NCI-H187 (cell line): ENCODE measurements at regions not wholly inside any gene's neighbourhood (a gene's known extent, or its start where the extent isn't known, plus 50 kb on each side); places are given as distances from the start of the nearest gene placed in this dataset.
"Not testable (repeated sequence)": the region's sequence is repeated elsewhere in the genome, so short reads cannot be mapped to it uniquely, and the experiment has no call there.

ENCODE experiments used
- DNase-seq, 2 experiments: peaks; one replicate each; lab custom pipeline; 2025; lab: John Stamatoyannopoulos, UW

GRCh38 chr6:106849120-106849519 is 125.4 kb downstream of the CD24 start:
- DNase-seq: no peak

DNA sequence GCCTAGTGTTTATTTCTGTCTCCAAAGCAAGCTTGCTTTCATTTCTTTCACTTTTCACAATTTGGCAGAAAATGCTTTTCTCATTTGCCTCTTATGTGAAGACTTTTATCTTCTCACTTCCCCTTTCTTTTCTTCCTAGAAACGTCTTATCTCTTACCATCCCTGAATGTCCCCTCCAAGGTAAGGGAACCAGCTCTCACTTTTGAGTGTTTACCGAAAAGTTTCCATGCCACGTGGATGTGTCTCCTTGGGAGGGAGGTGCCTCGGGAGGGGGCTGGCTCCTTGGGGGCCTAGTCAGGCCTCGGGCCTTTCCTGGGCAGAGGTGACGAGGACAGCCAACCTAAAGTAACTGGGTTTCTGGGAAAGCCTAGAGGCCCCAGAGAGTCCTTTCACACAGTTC is 127.4 kb downstream of the CD24 start:
- DNase-seq: no peak

GRCh38 chr6:106844930-106845329 is 129.6 kb downstream of the CD24 start:
- no peak for DNase-seq

DNA sequence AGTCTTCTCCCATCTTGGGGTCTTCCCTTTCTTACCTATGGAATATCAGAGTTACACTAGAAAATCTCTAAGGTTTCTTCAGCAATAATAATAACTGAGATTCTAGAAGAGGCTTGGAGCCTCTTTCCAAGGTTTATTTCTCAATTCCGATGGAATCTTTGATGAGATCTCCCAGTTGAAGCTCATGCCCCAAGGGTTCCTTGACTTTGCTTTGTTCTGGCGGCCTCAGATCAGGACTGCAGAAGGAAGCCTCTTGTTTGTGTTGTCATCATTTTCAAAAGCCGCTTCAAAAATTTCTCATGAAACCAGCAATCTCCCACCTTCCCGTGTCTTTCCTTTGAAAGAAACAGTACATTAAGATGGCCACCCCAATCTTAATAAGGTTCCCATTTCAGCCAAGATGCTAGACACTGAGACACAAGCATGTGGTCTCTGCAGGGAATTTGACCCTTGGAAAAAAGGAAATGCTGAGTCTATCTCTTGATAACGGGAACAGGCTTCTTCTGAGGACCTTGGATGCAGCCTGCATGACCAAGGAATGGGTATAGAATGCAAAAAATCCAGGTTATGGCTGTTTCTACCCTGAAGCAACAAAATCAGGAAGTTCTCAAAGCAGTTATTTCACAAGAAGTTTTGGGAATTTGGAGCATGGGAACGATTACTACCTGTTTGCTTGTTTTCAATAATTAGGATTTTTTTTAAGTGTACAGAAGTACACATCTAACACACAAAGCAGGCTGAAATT is 141.6 kb downstream of the CD24 start:
- no peak for DNase-seq

- no peak for DNase-seq
Measured at GRCh38 chr6:106830930-106831329, 143.6 kb downstream of the CD24 start.

DNA sequence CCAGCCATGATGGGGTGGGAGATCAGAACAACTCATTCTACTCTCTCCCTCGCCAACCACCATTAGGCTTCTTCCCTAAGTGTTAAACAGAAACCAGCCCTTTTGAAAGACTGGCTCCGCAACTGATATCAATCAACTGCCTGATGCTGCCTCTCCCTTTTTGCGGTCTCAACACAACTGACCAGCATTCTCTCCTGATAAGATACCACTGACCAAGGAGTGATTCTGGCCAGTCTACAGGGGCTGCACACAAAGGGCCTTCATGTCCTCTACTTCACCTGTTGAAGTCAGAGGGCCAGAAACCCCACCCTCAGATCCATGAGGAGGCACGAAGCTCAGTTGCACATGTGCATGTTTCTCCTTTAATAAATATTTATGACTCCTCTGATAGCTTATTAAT is 145.1 kb downstream of the CD24 start:
- DNase-seq: no peak

GRCh38 chr6:106827081-106827480 is 147.4 kb downstream of the CD24 start:
- DNase-seq: no peak

DNA sequence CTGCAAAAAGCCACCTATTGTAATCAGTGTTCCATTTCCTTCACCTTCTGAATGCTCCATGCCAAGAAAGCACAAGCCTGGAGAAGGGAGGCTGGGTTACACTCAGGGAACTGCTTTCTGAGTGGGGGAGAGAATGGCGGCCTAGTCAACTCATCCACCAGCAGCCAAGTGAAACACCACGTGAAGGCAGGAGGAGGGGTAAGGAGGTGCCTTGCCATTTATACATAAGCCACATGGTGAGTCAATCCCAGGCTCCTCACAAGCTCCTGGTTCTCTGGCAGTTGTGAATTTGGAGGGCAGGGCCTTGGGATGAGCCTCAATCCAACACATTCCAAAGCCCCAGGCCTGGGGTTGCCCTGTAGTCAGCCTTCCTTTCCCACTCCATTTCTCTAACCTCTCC is 149.4 kb downstream of the CD24 start:
- no peak for DNase-seq

DNA sequence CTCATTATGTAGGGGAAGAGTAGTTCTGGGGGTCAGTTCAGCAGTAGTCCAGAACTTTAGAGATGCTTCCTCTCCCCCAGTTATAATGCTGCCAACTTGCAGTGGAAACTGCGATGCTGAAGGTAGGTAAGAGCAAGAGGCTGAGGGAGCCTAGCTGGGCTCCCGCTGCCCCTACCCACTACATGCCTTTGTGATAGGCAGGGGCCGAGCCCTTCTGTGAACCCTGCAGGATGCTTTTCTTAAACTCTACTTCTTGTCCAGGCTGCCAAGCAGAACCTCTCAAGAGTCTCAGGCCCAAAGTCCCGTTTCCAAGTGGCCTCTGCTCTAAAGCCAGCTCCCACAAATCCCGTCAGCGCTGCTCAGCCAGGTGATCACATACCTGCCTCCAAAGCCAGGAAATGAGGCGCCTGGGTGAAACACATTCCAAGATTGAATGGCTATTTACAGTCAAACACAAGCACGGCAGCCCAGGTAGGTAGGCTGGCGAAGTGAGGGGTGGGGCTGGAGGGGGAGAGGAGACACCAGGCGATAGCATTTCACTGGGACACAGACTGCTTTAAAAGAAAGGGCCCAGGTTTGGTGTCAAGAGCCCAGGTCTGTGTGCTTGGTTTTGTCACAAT is 150.7 kb downstream of the CD24 start:
- DNase-seq: no peak

- no peak for DNase-seq
Measured at GRCh38 chr6:106823058-106823457, 151.5 kb downstream of the CD24 start.

DNA sequence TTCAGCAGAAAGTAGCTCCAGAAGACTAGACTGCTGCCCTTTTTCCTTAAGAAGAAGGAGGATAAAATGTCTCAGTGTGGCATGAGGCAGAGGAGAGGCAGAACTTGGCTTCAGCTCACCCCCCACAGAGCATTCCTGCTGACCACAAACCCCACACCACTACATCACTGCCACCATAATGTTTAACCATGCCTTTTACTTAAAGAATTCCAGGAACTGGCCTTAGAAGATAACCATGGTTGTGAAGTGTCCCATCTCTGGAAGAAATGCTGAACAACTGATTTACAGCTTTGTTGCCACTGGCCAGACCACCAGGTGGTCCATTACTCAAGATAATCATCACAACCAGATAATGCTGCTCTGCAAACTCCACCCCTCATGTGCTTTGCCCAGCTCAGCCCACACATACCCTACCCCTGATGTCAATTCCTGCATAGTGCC is 154.1 kb downstream of the CD24 start:
- no peak for DNase-seq

GRCh38 chr6:106811088-106811686 is 163.3 kb downstream of the CD24 start:
- no peak for DNase-seq

- no peak for DNase-seq
Measured at GRCh38 chr6:106808758-106809157, 165.8 kb downstream of the CD24 start.

- no peak for DNase-seq
Measured at GRCh38 chr6:106807947-106808611, 166.4 kb downstream of the CD24 start.

- DNase-seq: not testable (repeated sequence)
Measured at GRCh38 chr6:106806253-106806652, 168.3 kb downstream of the CD24 start.

DNA sequence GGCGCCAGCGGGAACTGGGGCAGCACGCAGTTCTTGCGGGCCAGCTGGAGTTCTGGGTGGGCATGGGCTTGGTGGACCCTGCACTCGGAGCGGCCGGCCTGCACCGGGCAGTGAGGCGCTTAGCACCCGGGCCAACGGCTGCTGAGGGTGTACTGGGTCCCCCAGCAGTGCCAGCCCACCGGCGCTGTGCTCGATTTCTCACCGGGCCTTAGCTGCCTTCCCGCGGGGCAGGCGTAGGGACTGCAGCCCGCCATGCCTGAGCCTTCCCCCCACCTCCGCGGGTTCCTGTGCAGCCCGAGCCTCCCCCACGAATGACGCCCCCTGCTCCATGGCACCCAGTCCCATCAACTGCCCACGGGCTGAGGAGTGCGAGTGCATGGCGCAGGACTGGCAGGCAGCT is 168.8 kb downstream of the CD24 start:
- DNase-seq: no peak

GRCh38 chr6:106804346-106805335 is 169.9 kb downstream of the CD24 start:
- DNase-seq: no peak

DNA sequence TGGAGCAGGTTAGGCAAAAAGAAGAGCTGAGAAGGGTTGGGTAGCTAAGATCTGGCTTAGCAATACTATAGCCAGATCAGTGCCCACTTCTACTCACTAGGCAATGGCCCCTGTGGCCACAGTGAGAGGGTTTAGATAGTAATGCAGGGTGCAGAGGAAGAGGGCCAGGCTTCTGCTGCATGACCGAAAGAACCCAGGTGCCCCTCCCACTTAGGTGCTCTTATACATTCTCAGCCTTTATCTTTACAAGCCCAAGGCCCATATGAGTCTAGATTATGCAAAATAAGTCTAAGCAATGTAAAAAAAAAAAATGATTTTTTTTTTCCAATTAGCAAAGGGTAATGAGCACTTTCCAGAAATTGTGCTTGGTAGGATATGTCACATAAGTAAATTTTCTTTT is 171.3 kb downstream of the CD24 start:
- DNase-seq: no peak

GRCh38 chr6:106802139-106802538 is 172.4 kb downstream of the CD24 start:
- no peak for DNase-seq

- DNase-seq: no peak
Measured at GRCh38 chr6:106801256-106801655, 171.9 kb downstream of the QRSL1 start.

GRCh38 chr6:106800379-106800778 is 171.0 kb downstream of the QRSL1 start:
- no peak for DNase-seq
